Activated CD8-positive, alpha-beta memory T cell treated with anti-CD3 and anti-CD28 coated beads, Interleukin-2, amount 50 U/mL, for 48 hours (primary cell): ENCODE measurements at regions not wholly inside any gene's neighbourhood (a gene's known extent, or its start where the extent isn't known, plus 50 kb on each side); places are given as distances from the start of the nearest gene placed in this dataset.
"Not testable (repeated sequence)": the region's sequence is repeated elsewhere in the genome, so short reads cannot be mapped to it uniquely, and the experiment has no call there.

Experiments used
- DNase-seq: peaks from one replicate; pipeline ENCODE4 v3.0.0-alpha.2; 2020

DNA sequence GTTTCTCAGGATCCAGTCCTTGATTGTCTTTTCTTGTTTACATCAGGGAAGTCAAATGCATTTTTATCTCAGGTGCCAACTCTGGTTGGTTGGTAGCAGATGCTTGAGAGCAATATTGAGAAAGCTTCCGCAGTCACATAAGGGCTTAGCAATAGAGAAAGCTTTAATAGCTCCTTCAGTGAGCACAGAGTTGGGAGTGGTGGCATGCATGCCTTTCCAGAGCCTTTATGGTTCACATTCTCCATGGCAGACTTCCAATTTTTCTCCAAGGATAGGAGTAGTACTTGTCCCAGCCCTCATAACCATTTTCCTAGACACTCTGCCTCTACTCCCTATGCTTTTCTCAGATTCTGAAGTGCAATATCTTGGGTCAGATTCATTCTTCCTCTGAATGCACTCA lies 280.4 kb downstream of the AEBP2 start:
- no peak for DNase-seq

DNA sequence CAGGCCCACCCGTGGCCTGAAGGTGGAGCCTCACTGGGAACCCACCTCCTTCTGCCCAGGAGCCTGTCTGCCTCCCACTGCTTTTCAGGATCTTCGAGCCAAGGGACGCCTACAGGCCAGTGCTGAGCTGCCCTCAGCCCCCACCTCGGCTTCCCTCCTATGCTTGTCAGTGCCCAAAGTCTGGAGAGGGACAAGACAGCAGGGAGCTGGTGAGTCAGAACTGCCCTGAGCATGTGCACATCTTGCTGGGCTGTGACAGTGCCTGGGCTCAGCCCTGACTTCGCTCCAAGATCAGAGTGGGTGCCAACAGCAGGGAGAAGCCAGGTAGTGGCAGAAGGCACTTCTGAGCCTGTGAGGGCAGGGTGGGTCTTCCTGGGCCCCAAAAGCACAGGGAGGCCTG lies 286.8 kb downstream of the AEBP2 start:
- DNase-seq = no peak

DNA sequence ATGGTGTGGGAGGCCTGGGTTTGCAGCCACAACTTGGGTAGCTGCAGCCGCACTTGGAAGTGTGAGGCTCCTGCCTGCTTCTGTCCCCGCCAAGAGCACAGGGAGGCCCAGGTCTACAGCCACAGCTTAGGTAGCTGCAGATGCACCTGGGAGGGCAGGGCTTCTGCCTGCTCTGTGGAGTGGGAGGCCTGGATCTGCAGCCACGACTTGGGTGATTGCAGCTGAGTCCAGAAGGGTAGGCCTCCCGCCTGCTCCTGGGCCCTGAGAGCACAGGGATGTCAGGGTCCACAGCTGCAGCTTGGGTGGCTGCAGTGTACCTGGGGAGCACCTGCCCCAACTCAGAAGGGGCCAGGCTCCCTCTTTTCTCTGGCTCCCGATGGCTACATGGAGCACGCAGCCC lies 287.3 kb downstream of the AEBP2 start:
- DNase-seq = no peak

DNA sequence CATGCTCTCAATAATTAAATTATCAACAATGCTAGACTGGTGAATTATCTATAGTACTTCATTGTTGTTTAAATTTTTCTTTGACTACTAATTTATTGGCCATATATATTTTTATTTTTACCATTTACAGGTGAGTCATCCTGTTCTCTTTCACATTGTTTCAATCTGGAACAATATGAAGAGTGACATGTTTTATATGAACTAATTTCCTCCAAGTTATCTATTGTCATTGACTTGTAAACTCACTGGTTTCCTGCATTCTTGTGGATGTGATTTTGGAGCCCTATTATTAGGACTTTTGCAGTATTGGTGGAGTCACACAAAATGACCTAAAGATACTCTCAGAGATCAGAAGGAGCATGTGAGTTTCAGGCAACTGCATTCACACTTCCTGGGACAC lies 297.7 kb downstream of the AEBP2 start:
- no peak for DNase-seq

GRCh38 chr12:19739195-19739776 lies 300.0 kb downstream of the AEBP2 start:
- DNase-seq = no peak

GRCh38 chr12:19740472-19741131 lies 301.3 kb downstream of the AEBP2 start:
- no peak for DNase-seq

- DNase-seq = no peak
Measured at GRCh38 chr12:19741132-19741489, 301.8 kb downstream of the AEBP2 start.

DNA sequence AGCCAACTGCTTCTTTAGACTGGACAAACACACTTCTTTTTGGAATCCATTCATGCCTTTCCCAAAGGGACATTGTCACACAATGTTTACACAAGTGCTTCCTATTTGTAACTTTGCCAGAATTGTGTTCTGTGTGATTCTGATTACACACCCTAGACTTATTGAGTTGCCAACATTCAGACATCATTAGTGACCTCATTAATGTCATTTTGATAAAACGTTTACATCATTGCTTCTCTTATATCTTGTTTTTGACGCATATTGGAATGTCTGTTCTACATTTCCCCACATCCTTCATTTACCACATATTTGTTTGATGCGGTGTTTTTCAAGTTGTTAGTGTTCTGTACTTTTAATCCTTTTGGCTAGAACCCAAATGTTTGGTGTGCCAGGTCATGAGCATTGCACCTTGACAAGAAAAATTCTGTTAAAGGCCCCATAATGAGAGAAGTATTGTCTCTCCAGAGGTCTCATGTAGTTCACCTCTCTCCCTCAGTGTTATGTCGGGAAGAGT lies 305.5 kb downstream of the AEBP2 start:
- no peak for DNase-seq

- no peak for DNase-seq
Measured at GRCh38 chr12:19746471-19746870, 307.2 kb downstream of the AEBP2 start.

DNA sequence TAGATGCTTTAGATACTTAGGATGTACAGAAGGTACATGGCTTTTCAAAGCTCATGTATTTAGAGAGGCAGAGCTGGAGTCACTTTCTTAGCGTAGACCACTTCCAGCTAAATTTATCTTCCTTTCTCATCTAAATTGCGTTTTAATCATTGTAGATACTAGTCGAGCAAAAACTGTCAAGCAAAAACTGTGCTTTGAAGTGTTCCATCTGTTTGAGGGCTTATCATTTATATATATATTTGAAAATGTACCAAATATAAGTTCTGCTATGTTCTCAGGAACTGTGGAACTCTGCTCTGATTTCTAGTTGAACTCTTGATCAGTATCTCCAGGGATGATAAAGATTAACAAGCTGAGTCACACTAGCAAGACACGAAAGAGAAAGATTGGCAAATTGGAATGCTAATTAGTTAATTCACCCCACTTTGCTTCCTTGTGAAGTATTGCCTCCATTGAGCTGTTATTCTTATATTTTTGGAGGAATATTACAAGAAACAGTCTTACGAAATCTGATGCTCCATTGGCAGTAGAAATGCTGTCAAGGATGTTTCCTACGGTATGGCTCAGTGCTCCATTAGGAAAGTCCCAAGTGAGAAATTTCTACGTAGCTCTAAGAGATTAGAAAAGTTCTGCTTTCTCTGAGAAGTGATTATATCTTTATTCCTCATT lies 310.7 kb downstream of the AEBP2 start:
- no peak for DNase-seq

GRCh38 chr12:19751078-19751477 lies 311.8 kb downstream of the AEBP2 start:
- no peak for DNase-seq

- no peak for DNase-seq
Measured at GRCh38 chr12:19752712-19753111, 313.4 kb downstream of the AEBP2 start.

DNA sequence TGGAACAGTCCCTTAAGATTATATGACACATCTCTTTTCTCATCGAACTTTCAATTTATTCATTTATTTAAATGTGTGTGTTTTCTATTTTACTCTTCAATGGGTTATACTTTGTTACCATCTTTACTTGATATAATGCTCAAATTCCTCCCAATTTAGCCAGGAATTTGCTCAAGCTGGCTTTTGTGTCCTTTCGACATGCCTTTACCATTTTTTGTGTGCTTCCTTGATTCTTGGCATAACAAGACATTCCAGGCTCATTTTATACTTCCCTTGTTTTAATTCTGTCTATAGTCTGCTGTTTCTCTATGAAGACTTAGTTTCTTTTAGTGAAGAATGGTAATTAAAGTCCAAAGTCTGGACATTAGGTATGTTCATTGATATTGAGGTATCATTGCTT lies 315.8 kb downstream of the AEBP2 start:
- no peak for DNase-seq

DNA sequence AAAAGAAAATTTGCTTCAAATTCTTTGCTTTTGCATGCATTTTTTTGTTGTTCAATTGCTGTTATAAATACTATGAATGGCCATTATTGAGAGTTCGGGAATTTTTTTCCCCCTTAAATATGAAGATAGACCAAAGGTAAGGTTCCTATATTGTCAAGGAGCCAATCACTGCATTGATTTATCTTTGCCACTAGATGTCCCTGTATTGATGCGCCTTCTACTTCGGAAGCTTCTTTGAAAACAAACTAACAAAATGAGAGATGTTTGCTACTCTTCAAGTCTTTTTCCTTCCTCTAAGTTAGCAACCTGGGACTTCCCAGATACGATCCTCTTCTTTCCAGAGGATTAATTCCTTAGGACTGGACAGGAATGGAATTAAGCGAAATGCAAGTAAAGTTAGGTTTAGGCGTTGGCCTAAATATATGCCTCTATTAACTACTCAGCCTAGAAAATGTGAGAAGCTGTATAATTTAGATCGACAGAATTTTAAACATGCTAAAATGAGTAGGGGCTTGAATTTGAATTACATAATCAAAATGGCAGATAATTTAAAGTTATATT lies 318.1 kb downstream of the AEBP2 start:
- DNase-seq = no peak

GRCh38 chr12:19759227-19759626 lies 319.9 kb downstream of the AEBP2 start:
- DNase-seq = no peak

GRCh38 chr12:19760611-19761010 lies 321.3 kb downstream of the AEBP2 start:
- DNase-seq = no peak

DNA sequence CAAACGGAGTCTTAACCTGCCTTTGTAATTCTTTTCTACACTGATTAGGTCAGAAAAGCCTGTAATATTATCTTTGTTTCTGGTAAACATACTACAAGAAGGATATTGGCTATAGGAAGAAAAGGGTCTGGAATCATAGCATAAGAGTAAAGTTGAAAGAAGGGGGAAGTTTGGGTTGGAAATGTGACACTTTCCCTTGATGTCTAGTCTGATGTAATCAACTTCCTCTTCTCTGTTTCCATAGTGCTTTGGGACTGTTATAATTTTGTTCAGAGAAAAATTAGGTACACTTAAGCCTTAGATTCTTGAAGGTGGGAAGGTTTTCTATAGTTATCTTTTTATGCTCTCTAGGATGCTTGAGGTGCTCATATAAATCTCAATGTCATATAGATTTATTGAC lies 322.2 kb downstream of the AEBP2 start:
- no peak for DNase-seq

- no peak for DNase-seq
Measured at GRCh38 chr12:19763488-19763887, 324.2 kb downstream of the AEBP2 start.

- no peak for DNase-seq
Measured at GRCh38 chr12:19764408-19764807, 325.1 kb downstream of the AEBP2 start.

DNA sequence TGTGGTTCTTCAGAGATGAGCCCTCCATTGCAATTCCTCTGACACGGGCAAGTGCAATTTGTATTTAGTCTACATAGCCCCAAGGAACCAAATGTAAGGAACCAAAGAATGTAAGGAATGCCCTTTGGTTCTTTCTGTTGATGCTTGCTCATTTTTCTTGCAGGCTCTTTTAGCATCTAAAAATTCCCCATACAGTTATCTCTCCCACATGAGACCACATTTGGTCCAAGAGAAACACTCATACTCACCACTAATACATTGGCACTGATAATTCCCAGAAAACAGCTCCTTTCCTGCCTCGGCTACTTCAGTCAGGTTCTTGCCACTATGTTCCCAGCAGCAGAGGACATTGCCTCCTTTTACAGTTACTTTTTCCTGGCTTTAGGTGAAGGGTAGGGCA lies 332.6 kb downstream of the AEBP2 start:
- no peak for DNase-seq

DNA sequence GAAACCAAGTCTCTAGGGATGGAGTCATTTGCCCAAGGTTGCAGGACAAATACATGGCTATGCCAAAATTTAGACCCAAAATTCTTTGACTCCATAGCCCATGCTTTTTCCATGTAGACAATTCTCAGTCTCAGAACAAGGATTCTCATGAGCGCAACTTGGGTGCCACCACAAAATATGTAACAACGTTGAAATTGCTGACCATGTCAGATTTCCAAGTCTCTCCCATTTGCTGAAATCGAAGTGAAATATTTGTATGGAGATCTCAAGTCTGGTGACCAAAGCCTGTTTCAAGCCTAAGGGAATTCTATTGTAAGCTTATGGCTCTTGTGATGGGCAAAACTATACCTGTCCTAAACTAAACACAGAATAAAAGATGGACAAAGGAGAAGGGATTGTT lies 333.5 kb downstream of the AEBP2 start:
- no peak for DNase-seq

DNA sequence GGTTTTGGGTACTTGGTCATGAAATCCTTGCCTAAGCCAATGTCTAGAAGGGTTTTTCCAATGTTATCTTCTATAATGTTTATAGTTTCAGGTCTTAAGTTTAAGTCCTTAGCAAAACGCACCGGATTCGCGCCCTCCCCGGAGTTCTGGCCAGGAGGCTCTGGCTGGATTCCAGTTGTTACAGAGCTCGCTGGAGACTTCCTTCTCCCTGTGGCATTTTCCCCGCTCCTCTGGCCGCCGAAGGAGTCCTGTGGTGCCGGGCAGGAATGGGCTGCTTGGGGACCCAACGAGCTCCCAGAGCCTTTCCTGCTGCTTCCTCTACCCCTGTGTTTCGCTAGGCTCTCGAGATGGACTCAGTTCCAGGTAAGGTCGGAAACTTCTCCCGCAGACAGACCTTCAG lies 335.9 kb downstream of the AEBP2 start:
- DNase-seq = no peak

DNA sequence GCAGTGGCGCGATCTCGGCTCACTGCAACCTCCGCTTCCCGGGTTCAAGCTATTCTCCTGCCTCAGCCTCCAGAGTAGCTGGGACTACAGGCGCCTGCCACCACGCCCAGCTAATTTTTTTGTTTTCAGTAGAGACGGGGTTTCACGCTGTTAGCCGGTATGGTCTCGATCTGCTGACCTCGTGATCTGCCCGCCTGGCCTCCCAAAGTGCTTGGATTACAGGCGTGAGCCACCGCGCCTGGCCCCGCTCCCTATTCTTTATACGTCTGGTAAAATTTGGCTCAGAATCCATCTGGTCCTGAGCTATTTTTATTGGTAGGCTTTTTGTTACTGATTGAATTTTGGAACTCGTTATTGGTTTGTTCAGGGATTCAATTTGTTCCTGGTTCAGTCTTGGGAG lies 336.7 kb downstream of the AEBP2 start:
- DNase-seq = not testable (repeated sequence)

GRCh38 chr12:19778172-19778571 lies 338.9 kb downstream of the AEBP2 start:
- DNase-seq = no peak
